Heart left ventricle (tissue), 16 donors: ENCODE measurements at regions not wholly inside any gene's neighbourhood (a gene's known extent, or its start where the extent isn't known, plus 50 kb on each side); places are given as distances from the start of the nearest gene placed in this dataset.
A peak's percentile ranks its signal among the peaks of the same experiment; 100 is the strongest.

ENCODE experiments used
- ATAC-seq, 4 donors: fragments of 200-7000 bp; cut with Tn5 transposase; one replicate each; pipeline ENCODE4 v1.9.1; 2020 to 2022; ENCODE audit warnings: moderate library complexity in 4 of 4, mild to moderate bottlenecking in 3 of 4, moderate number of reproducible peaks in 1 of 4
- DNase-seq, 5 donors: peaks; one replicate each; pipeline ENCODE4 v3.0.0-alpha.2; 2020
- H3K27ac ChIP-seq, 12 donors: fragments of 200-600 bp; sonication (generic) in 4 of 12; one replicate each; pipeline versions ENCODE4 v1.5.0 to v1.8.0; 2016 to 2022; ENCODE audit warnings: mild to moderate bottlenecking in 2 of 12
- H3K27me3 ChIP-seq, 9 donors: fragments of 200-600 bp; sonication (generic) in 2 of 9; one replicate each; pipeline versions ENCODE4 v1.5.1 to v1.8.0; 2016 to 2022; ENCODE audit warnings: mild to moderate bottlenecking in 3 of 9
- H3K36me3 ChIP-seq, 9 donors: fragments of 200-600 bp; sonication (generic) in 2 of 9; one replicate each; pipeline versions ENCODE4 v1.5.0 to v1.8.0; 2018 to 2022; ENCODE audit warnings: mild to moderate bottlenecking in 2 of 9
- H3K4me1 ChIP-seq, 12 donors: fragments of 200-600 bp; sonication (generic) in 4 of 12; one replicate each; pipeline versions ENCODE4 v1.5.0 to v1.8.0; 2016 to 2022; ENCODE audit warnings: mild to moderate bottlenecking in 3 of 12
- H3K4me3 ChIP-seq, 12 donors: fragments of 200-600 bp; sonication (generic) in 4 of 12; one replicate each; pipeline versions ENCODE4 v1.5.0 to v1.8.0; 2017 to 2022; ENCODE audit warnings: mild to moderate bottlenecking in 9 of 12, moderate library complexity in 4 of 12
- H3K9me3 ChIP-seq, 12 donors: fragments of 200-600 bp; sonication (generic) in 4 of 12; one replicate each; pipeline versions ENCODE4 v1.5.0 to v1.8.0; 2016 to 2022; ENCODE audit warnings: mild to moderate bottlenecking in 1 of 12
- CTCF ChIP-seq, 12 donors: fragments of 200-600 bp; sonication (generic) in 4 of 12; IDR thresholded peaks; one replicate each; pipeline versions ENCODE4 v1.5.0 to v1.8.0; 2018 to 2022; ENCODE audit warnings: antibody characterized with exemption in 12 of 12, mild to moderate bottlenecking in 5 of 12
- POLR2A ChIP-seq, 2 donors: fragments of 450-650 bp; IDR thresholded peaks; one replicate each; pipeline ENCODE4 v1.6.1; 2017; ENCODE audit warnings: antibody characterized with exemption in 2 of 2, mild to moderate bottlenecking in 2 of 2, moderate library complexity in 2 of 2
- WGBS, 4 donors: extraction: QIAGEN DNeasy Blood & Tissue Kit in 2 of 4; methylation state at CpG; one replicate each; pipeline versions ENCODE4 v1.1.5 to v1.1.7; 2013 to 2018; 5-methylcytosine and 5-hydroxymethylcytosine counted together
- intact Hi-C, 10 donors: fragments of 100-400 bp; cut with DNase I; formaldehyde crosslinking; loops; one replicate each; pipeline versions ENCODE4 v1.11.1 to v1.14.2; 2022
- donor health status: ischemic (EF 13 %, LVEDD 7.1; RV severe dilation, severe dysfunction).
- donor health status: healthy with polysubstance abuse.
- donor health status: DM: no; HTN: yes; CAD: no.
- donor health status: DM: no; HTN: no; CAD: no.
- donor health status: ischemic (EF 25% LVEDD 6.9; RV normal size, moderate dysfunction).
- donor health status: ischemic (EF 25% LVEDD 5.7; RV mildly dilated, moderate dysfunction).
- donor health status: healthy.
- donor health status: DM: yes; HTN: yes; CAD: no.
- donor health status: ischemic (EF 35%, LVEDD 5.7; RV mildly dilated, moderate dysfunction).
- donor health status: nonischemic (EF 11% LVEDD 7.7; RV severe dilation, severe dysfunction).
- donor health status: DM: yes; HTN: yes; CAD: no.
- donor health status: PGD.
- donor health status: ischemic (EF 29% LVEDD 5.4; RV normal size, mild dysfunction).
- donor health status: nonischemic (EF 23%, LVEDD 6.1; RV moderate dilation, normal function).

- WGBS, 4 donors = 75 to 82% (median 81%) methylated on average over 8 of the region's 8 CpGs
- H3K36me3 ChIP-seq = no peaks in the 10 kb centered on the region
- TF ChIP-seq POLR2A (IDR thresholded peaks at IDR 0.05) (no peak), CTCF (IDR thresholded peaks at IDR 0.05) (no peak)
These were observed 153.4 kb upstream of the SOX11 start for GRCh38 chr2:5538772-5539171.

GRCh38 chr2:5539282-5540165, 152.7 kb upstream of the SOX11 start:
- 54 to 65% (median 56%) methylated on average over 17 to 18 of the region's 18 CpGs for WGBS, 4 donors
- H3K4me1 ChIP-seq = peaks cover 0 to 5% (median 0%) of the 10 kb centered on the region in 12 donors
- peaks cover 0 to 11% (median 2%) of the 10 kb centered on the region in 12 donors for H3K9me3 ChIP-seq
- peak overlapping the region in 1 of 12 donors; percentile 66 for H3K27ac ChIP-seq
- intact Hi-C loops = no loop called here
- DNase-seq = no peak
- no peak for ATAC-seq
- no peak overlapping the region for H3K4me3 ChIP-seq
- peaks cover 0 to 8% (median 0%) of the 10 kb centered on the region in 9 donors for H3K27me3 ChIP-seq
- TF ChIP-seq POLR2A (IDR thresholded peaks at IDR 0.05) = no peak
- TF ChIP-seq CTCF (IDR thresholded peaks at IDR 0.05) = no peak
- H3K36me3 ChIP-seq = no peaks in the 10 kb centered on the region

More at GRCh38 chr2:5538772-5539171, 153.4 kb upstream of the SOX11 start:
- Histone ChIP-seq H3K4me1 (peaks cover 0 to 5% (median 0%) of the 10 kb centered on the region in 12 donors), H3K4me3 (no peak overlapping the region), H3K9me3 (peaks cover 0 to 4% (median 0%) of the 10 kb centered on the region in 12 donors), H3K27me3 (peaks cover 0 to 8% (median 0%) of the 10 kb centered on the region in 9 donors), H3K27ac (peak overlapping the region in 1 of 12 donors; percentile 66)
- DNase-seq (no peak), ATAC-seq (no peak)
- intact Hi-C loops = no loop called here

- H3K27ac ChIP-seq = no peak overlapping the region
- H3K9me3 ChIP-seq = peaks cover 0 to 23% (median 2%) of the 10 kb centered on the region in 12 donors
- TF ChIP-seq POLR2A (IDR thresholded peaks at IDR 0.05) (no peak), CTCF (IDR thresholded peaks at IDR 0.05) (no peak)
- H3K36me3 ChIP-seq = no peaks in the 10 kb centered on the region
- H3K4me1 ChIP-seq = peaks cover 0 to 5% (median 0%) of the 10 kb centered on the region in 12 donors
- no peak overlapping the region for H3K4me3 ChIP-seq
- peaks cover 0 to 8% (median 0%) of the 10 kb centered on the region in 9 donors for H3K27me3 ChIP-seq
- intact Hi-C loops = no loop called here
- no peak for DNase-seq
- peak in 1 of 4 donors; percentile 71 for ATAC-seq
- WGBS, 4 donors = 42 to 56% (median 53%) methylated on average over 5 of the region's 5 CpGs
These were observed 151.3 kb upstream of the SOX11 start for GRCh38 chr2:5540856-5541255.

- no peak overlapping the region for H3K4me3 ChIP-seq
- H3K27me3 ChIP-seq = peaks cover 0 to 4% (median 0%) of the 10 kb centered on the region in 9 donors
- no peak for DNase-seq
- H3K9me3 ChIP-seq = peaks cover 0 to 23% (median 2%) of the 10 kb centered on the region in 12 donors
- intact Hi-C loops = no loop called here
- no peak overlapping the region for H3K27ac ChIP-seq
- 87 to 93% (median 91%) methylated on average over 5 of the region's 5 CpGs for WGBS, 4 donors
- ATAC-seq = no peak
- TF ChIP-seq CTCF (IDR thresholded peaks at IDR 0.05) (no peak), POLR2A (IDR thresholded peaks at IDR 0.05) (no peak)
- no peaks in the 10 kb centered on the region for H3K36me3 ChIP-seq
- H3K4me1 ChIP-seq = peaks cover 0 to 5% (median 0%) of the 10 kb centered on the region in 12 donors
These were observed 147.9 kb upstream of the SOX11 start for GRCh38 chr2:5544205-5544786.
